ENCODE measurements at regions not wholly inside any gene's neighbourhood (a gene's known extent, or its start where the extent isn't known, plus 50 kb on each side); places are given as distances from the start of the nearest gene placed in this dataset.

- H3K9me3 Mint-ChIP-seq: peaks cover 0 to 2% (median 0%) of the 10 kb centered on the region in 7 donors
- ATAC-seq (ENCODE audit: low read depth in 2 of 2): no peak
- DNase-seq: no peak
- Histone ChIP-seq H3K36me3 (ENCODE audit: control insufficient read depth, insufficient read depth, low read length) (no peaks in the 10 kb centered on the region), H3K4me3 (ENCODE audit: low read depth, low read length) (no peak overlapping the region), H3K27ac (ENCODE audit: insufficient read depth, low read length, poor library complexity, severe bottlenecking) (no peak overlapping the region), H3K9me3 (ENCODE audit: control insufficient read depth in 2 of 2, low read length in 2 of 2) (no peaks in the 10 kb centered on the region), H3K4me1 (ENCODE audit: control insufficient read depth, insufficient read depth, low read length, poor library complexity, severe bottlenecking) (peaks cover 8% of the 10 kb centered on the region), H3K27me3 (ENCODE audit: control insufficient read depth, insufficient read depth, low read length) (no peaks in the 10 kb centered on the region)
- H3K36me3 Mint-ChIP-seq: no peaks in the 10 kb centered on the region
- H3K4me1 Mint-ChIP-seq: peaks cover 0 to 24% (median 14%) of the 10 kb centered on the region in 4 donors
- no peak overlapping the region for H3K27ac Mint-ChIP-seq
- no peak overlapping the region for H3K4me3 Mint-ChIP-seq
- H3K27me3 Mint-ChIP-seq: no peaks in the 10 kb centered on the region
Measured at GRCh38 chr3:72519946-72520604, 328.2 kb downstream of the SHQ1 start.

GRCh38 chr3:72517921-72518424 is 330.3 kb downstream of the SHQ1 start:
- H3K9me3 Mint-ChIP-seq: peaks cover 0 to 2% (median 0%) of the 10 kb centered on the region in 7 donors
- H3K4me3 Mint-ChIP-seq: no peak overlapping the region
- no peaks in the 10 kb centered on the region for H3K27me3 Mint-ChIP-seq
- no peak overlapping the region for H3K27ac ChIP-seq (ENCODE audit: insufficient read depth, low read length, poor library complexity, severe bottlenecking)
- ATAC-seq (ENCODE audit: low read depth in 2 of 2): no peak
- H3K36me3 Mint-ChIP-seq: no peaks in the 10 kb centered on the region
- no peaks in the 10 kb centered on the region for H3K27me3 ChIP-seq (ENCODE audit: control insufficient read depth, insufficient read depth, low read length)
- peaks cover 8% of the 10 kb centered on the region for H3K4me1 ChIP-seq (ENCODE audit: control insufficient read depth, insufficient read depth, low read length, poor library complexity, severe bottlenecking)
- DNase-seq: no peak
- H3K9me3 ChIP-seq (ENCODE audit: control insufficient read depth in 2 of 2, low read length in 2 of 2): no peaks in the 10 kb centered on the region
- no peak overlapping the region for H3K27ac Mint-ChIP-seq
- peaks cover 0 to 18% (median 8%) of the 10 kb centered on the region in 4 donors for H3K4me1 Mint-ChIP-seq
- no peaks in the 10 kb centered on the region for H3K36me3 ChIP-seq (ENCODE audit: control insufficient read depth, insufficient read depth, low read length)
- H3K4me3 ChIP-seq (ENCODE audit: low read depth, low read length): no peak overlapping the region

- ATAC-seq (ENCODE audit: low read depth in 2 of 2): no peak
- H3K9me3 Mint-ChIP-seq: peaks cover 0 to 2% (median 0%) of the 10 kb centered on the region in 7 donors
- H3K27me3 ChIP-seq (ENCODE audit: control insufficient read depth, insufficient read depth, low read length): no peaks in the 10 kb centered on the region
- H3K4me3 ChIP-seq (ENCODE audit: low read depth, low read length): no peak overlapping the region
- DNase-seq: no peak
- H3K27ac Mint-ChIP-seq: no peak overlapping the region
- peaks cover 0 to 18% (median 8%) of the 10 kb centered on the region in 4 donors for H3K4me1 Mint-ChIP-seq
- H3K36me3 Mint-ChIP-seq: no peaks in the 10 kb centered on the region
- no peak overlapping the region for H3K4me3 Mint-ChIP-seq
- H3K4me1 ChIP-seq (ENCODE audit: control insufficient read depth, insufficient read depth, low read length, poor library complexity, severe bottlenecking): peaks cover 8% of the 10 kb centered on the region
- H3K27me3 Mint-ChIP-seq: no peaks in the 10 kb centered on the region
- no peak overlapping the region for H3K27ac ChIP-seq (ENCODE audit: insufficient read depth, low read length, poor library complexity, severe bottlenecking)
- H3K36me3 ChIP-seq (ENCODE audit: control insufficient read depth, insufficient read depth, low read length): no peaks in the 10 kb centered on the region
- no peaks in the 10 kb centered on the region for H3K9me3 ChIP-seq (ENCODE audit: control insufficient read depth in 2 of 2, low read length in 2 of 2)
Measured at GRCh38 chr3:72517336-72517735, 330.9 kb downstream of the SHQ1 start.

- H3K36me3 Mint-ChIP-seq: no peaks in the 10 kb centered on the region
- H3K27ac Mint-ChIP-seq: no peak overlapping the region
- H3K4me1 Mint-ChIP-seq: peaks cover 0 to 17% (median 8%) of the 10 kb centered on the region in 4 donors
- H3K4me1 ChIP-seq (ENCODE audit: control insufficient read depth, insufficient read depth, low read length, poor library complexity, severe bottlenecking): peaks cover 8% of the 10 kb centered on the region
- no peaks in the 10 kb centered on the region for H3K36me3 ChIP-seq (ENCODE audit: control insufficient read depth, insufficient read depth, low read length)
- H3K27ac ChIP-seq (ENCODE audit: insufficient read depth, low read length, poor library complexity, severe bottlenecking): no peak overlapping the region
- no peak for ATAC-seq (ENCODE audit: low read depth in 2 of 2)
- no peaks in the 10 kb centered on the region for H3K9me3 ChIP-seq (ENCODE audit: control insufficient read depth in 2 of 2, low read length in 2 of 2)
- H3K4me3 Mint-ChIP-seq: no peak overlapping the region
- no peaks in the 10 kb centered on the region for H3K27me3 Mint-ChIP-seq
- no peaks in the 10 kb centered on the region for H3K27me3 ChIP-seq (ENCODE audit: control insufficient read depth, insufficient read depth, low read length)
- H3K9me3 Mint-ChIP-seq: peaks cover 0 to 2% (median 0%) of the 10 kb centered on the region in 7 donors
- no peak for DNase-seq
- H3K4me3 ChIP-seq (ENCODE audit: low read depth, low read length): no peak overlapping the region
Measured at GRCh38 chr3:72516361-72516760, 331.9 kb downstream of the SHQ1 start.

GRCh38 chr3:72515941-72516340 is 332.3 kb downstream of the SHQ1 start:
- H3K27me3 ChIP-seq (ENCODE audit: control insufficient read depth, insufficient read depth, low read length): no peaks in the 10 kb centered on the region
- no peak for DNase-seq

GRCh38 chr3:72515281-72515680 is 333.0 kb downstream of the SHQ1 start:
- Mint-ChIP-seq H3K4me3 (no peak overlapping the region), H3K36me3 (no peaks in the 10 kb centered on the region), H3K27me3 (no peaks in the 10 kb centered on the region), H3K9me3 (peaks cover 0 to 2% (median 0%) of the 10 kb centered on the region in 7 donors), H3K4me1 (peaks cover 0 to 7% (median 5%) of the 10 kb centered on the region in 4 donors), H3K27ac (no peak overlapping the region)
- DNase-seq (no peak), ATAC-seq (ENCODE audit: low read depth in 2 of 2) (no peak)
- Histone ChIP-seq H3K4me3 (ENCODE audit: low read depth, low read length) (no peak overlapping the region), H3K36me3 (ENCODE audit: control insufficient read depth, insufficient read depth, low read length) (no peaks in the 10 kb centered on the region), H3K4me1 (ENCODE audit: control insufficient read depth, insufficient read depth, low read length, poor library complexity, severe bottlenecking) (peaks cover 8% of the 10 kb centered on the region), H3K9me3 (ENCODE audit: control insufficient read depth in 2 of 2, low read length in 2 of 2) (no peaks in the 10 kb centered on the region), H3K27me3 (ENCODE audit: control insufficient read depth, insufficient read depth, low read length) (no peaks in the 10 kb centered on the region), H3K27ac (ENCODE audit: insufficient read depth, low read length, poor library complexity, severe bottlenecking) (no peak overlapping the region)

More at GRCh38 chr3:72515941-72516340, 332.3 kb downstream of the SHQ1 start:
- Histone ChIP-seq H3K9me3 (ENCODE audit: control insufficient read depth in 2 of 2, low read length in 2 of 2) (no peaks in the 10 kb centered on the region), H3K4me3 (ENCODE audit: low read depth, low read length) (no peak overlapping the region), H3K36me3 (ENCODE audit: control insufficient read depth, insufficient read depth, low read length) (no peaks in the 10 kb centered on the region), H3K27ac (ENCODE audit: insufficient read depth, low read length, poor library complexity, severe bottlenecking) (no peak overlapping the region), H3K4me1 (ENCODE audit: control insufficient read depth, insufficient read depth, low read length, poor library complexity, severe bottlenecking) (peaks cover 8% of the 10 kb centered on the region)
- H3K4me3 Mint-ChIP-seq: no peak overlapping the region
- H3K4me1 Mint-ChIP-seq: peaks cover 0 to 13% (median 6%) of the 10 kb centered on the region in 4 donors
- no peaks in the 10 kb centered on the region for H3K27me3 Mint-ChIP-seq
- H3K9me3 Mint-ChIP-seq: peaks cover 0 to 2% (median 0%) of the 10 kb centered on the region in 7 donors
- ATAC-seq (ENCODE audit: low read depth in 2 of 2): no peak
- no peak overlapping the region for H3K27ac Mint-ChIP-seq
- no peaks in the 10 kb centered on the region for H3K36me3 Mint-ChIP-seq

- Histone ChIP-seq H3K27ac (ENCODE audit: insufficient read depth, low read length, poor library complexity, severe bottlenecking) (no peak overlapping the region), H3K9me3 (ENCODE audit: control insufficient read depth in 2 of 2, low read length in 2 of 2) (no peaks in the 10 kb centered on the region), H3K27me3 (ENCODE audit: control insufficient read depth, insufficient read depth, low read length) (peaks cover 2% of the 10 kb centered on the region), H3K4me1 (ENCODE audit: control insufficient read depth, insufficient read depth, low read length, poor library complexity, severe bottlenecking) (no peaks in the 10 kb centered on the region), H3K4me3 (ENCODE audit: low read depth, low read length) (no peak overlapping the region), H3K36me3 (ENCODE audit: control insufficient read depth, insufficient read depth, low read length) (no peaks in the 10 kb centered on the region)
- ATAC-seq (ENCODE audit: low read depth in 2 of 2): no peak
- Mint-ChIP-seq H3K27ac (no peak overlapping the region), H3K36me3 (no peaks in the 10 kb centered on the region), H3K27me3 (peaks cover 5% of the 10 kb centered on the region), H3K4me3 (no peak overlapping the region), H3K4me1 (no peaks in the 10 kb centered on the region), H3K9me3 (peaks cover 0 to 2% (median 0%) of the 10 kb centered on the region in 7 donors)
- no peak for DNase-seq
Measured at GRCh38 chr3:72510247-72510646, 338.0 kb downstream of the SHQ1 start.
